HG03135 (cell line): ENCODE measurements at regions not wholly inside any gene's neighbourhood (a gene's known extent, or its start where the extent isn't known, plus 50 kb on each side); places are given as distances from the start of the nearest gene placed in this dataset.

Experiments
- ATAC-seq: cut with Tn5 transposase; IDR thresholded peaks from one replicate; pipeline ENCODE4 v1.9.1; 2021; ENCODE audit warnings: mild to moderate bottlenecking, moderate library complexity; ENCODE audit not compliant: unreplicated experiment

DNA sequence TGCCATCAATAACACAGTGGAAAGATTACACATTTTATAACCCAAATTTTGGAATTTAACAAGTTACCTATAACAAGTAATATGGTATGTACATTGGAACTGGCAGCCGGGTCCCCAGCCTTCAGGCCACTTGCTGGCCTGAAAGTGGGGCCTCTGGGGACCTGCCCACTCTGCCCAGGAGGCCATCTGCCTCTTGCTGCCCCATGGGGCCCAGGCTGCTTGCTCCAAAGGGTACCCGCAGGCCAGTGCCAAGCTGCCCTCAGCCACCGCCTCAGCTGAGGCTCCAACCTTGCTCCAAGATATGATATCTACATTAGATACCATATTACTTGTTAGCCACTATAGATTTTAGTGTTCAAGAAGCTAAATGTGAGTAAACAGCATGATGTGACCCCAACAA, 120.8 kb upstream of the TMEFF2 start:
- no peak for ATAC-seq

DNA sequence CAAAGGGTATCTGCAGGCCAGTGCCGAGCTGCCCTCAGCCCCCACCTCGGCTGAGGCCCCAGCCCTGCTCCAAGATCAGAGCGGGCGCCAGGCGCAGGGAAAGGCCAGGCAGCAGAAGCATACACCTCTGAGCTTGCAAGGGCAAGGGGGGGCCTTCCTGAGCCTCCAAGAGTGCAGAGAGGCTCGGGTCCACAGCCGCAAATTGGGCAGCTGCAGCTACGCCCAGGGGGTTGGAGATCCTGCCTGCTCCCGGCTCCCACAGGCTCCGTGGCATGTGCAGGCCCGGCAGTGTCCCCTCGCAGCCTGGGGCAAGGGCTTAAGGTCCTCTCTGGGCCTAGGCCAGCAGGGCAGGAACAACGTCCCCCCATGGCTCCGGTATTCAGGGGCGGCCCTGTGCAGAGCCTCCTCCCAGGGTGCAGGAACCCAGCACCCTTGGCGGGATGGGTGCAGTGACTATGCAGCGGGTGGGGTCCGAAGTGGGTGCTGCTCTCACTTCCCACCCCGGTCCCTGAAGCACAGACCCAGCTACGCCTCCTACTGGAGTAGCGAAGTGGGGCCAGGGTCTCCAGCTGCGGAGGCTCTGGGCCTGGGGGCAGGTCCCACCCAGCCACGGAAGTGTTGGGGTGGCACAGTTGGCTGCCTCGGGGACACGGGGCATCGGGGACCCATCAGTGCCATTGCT, 120.2 kb upstream of the TMEFF2 start:
- no peak for ATAC-seq

DNA sequence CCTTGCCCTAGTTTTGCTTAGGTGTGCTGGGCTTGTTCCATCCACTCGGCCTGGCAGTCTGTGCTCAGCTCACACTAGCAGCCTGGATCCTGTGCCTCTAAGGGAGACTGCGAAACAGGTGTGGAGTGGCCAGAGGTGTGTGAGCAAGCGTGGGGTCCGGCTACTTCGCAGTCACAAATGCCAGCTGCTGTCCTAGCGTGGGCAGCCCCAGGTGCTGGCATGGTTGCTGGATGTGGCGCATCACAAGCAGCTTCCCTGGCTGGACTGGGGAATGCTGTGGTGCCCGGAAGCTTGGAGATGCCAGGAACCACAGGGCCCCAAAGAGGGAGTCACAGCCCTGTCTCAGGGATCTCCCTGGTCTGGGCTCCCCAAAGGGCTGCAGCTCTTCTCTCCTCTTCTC, 119.0 kb upstream of the TMEFF2 start:
- ATAC-seq: no peak

- ATAC-seq: no peak
Measured at GRCh38 chr2:192311701-192312460, 117.1 kb upstream of the TMEFF2 start.

GRCh38 chr2:192307530-192307929, 112.8 kb upstream of the TMEFF2 start:
- ATAC-seq: no peak

DNA sequence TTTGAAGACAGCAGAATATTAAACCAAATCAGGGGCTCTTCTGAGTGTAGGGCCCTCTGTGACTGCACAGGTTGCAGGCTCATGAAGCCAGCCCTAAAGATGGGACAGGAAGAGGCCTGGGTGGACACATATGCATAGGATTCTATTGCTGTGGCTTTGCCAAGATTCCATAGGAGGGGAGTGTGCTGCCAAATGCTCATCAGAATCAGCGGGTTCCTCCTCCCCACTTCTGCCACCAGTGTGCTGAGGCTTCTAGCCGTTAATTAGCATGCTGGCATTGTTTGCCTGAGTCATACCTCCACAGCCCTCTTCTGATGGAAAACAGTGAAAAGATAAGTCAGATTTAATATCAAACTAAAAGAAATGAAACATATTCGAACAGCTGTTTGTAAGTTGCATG, 103.9 kb upstream of the TMEFF2 start:
- ATAC-seq: no peak

GRCh38 chr2:192292478-192292877, 97.7 kb upstream of the TMEFF2 start:
- no peak for ATAC-seq

- no peak for ATAC-seq
Measured at GRCh38 chr2:192288295-192288694, 93.6 kb upstream of the TMEFF2 start.

DNA sequence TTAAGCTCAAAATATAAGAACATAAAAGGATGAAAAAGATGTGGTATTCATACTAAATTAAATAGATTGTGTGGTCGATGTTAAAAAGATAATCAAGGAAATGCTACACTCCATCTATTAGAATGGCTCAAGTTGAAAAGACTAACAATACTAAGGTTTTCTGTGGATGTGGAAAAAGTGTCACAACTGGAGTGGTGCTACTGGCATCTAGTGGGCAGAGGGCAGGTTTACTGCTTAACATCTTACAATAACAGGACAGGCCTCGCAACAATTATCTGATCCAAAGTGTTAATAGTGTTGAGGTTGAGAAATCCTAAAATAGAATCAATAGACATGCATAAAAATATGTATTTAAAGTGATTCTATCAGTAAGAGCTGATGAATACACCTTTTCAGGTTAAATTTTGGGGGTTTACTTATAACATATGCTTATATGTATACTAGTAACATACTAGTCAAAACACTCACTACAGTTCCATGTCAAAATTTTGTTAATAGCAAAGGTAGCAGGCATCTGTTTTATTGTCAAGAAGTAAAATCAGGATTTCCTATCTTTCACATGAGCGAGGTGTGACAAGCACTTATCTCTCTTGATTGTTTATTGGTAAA, 91.5 kb upstream of the TMEFF2 start:
- no peak for ATAC-seq

DNA sequence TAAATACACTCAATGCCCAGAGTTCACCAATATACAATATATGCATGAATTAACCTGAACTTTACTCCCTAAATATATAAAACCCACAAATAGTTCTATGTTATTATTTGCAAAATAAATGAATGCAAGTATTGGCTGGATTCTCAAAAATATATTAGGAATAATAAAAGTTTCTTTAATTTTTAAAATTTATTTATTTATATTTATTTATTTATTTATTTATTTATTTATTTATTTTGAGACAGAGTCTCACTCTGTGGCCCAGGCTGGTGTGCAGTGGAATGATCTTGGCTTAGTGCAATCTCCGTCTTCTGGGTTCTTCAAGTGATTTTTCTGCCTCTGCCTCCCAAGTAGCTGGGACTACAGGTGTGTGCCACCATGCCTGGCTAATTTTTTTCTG, 88.7 kb upstream of the TMEFF2 start:
- no peak for ATAC-seq

DNA sequence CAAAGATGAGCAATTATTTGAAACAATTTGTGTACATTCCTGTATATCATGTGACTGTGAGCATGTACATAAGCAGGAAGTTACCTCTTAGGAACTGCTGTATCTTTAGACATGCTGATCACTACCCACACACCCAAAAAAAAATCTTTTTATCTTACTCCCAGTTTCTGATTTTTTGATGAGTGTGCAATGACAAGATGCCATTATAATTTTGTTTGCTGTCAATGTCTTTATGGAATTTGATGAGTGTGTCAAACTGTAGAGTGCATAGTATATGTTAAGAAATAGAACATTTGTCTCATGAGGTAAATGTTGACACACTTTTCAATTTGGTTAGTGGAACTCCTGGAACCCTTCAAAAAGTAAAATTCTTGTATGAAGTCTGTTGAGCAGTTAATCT, 84.0 kb upstream of the TMEFF2 start:
- no peak for ATAC-seq

DNA sequence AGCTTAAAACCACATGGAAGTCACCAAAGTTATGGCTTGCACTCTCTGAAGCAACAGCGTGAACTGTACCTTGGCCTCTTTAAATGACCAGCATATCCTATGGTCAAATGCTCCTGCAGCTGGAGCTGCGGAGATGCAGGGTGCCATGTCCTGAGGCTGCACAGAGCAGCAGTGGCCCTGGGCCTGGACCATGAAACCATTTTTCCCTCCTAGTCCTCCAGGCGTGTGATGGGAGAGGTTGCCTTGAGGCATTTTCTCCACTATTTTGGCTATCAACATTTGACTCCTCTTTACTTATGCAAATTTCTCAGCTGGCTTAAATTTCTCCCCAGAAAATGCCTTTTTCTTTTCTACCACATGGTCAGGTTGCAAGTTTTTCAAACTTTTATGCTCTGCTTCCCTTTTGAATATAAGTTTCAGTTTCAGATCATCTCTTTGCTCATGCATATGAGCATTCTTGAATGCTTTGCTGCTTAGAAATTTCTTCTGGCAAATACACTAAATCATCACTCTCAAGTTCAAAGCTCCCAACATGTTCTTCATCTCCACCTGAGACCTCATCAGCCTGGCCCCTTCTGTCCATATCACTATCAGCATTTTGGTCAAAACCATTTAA, 82.9 kb upstream of the TMEFF2 start:
- ATAC-seq: no peak

DNA sequence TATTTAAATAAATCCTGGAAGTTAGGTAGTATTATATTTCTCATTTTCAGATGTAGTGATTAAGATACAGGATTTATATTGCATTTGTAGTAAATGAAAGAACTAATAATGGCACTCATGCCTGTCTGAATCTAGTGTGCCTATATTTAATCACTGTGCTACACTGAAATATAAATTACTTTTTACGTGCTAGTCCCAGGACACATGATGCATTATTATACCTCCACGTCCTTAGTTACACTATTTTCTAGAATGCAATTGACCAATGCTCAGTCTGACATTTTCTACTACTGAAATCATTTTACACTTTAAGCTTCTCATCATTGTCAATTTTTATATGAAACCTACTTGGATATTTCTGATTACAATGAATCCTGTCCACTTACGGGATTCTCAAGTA, 80.9 kb upstream of the TMEFF2 start:
- no peak for ATAC-seq

GRCh38 chr2:192267484-192267883, 72.8 kb upstream of the TMEFF2 start:
- no peak for ATAC-seq

- ATAC-seq: no peak
Measured at GRCh38 chr2:192265751-192266150, 71.0 kb upstream of the TMEFF2 start.

GRCh38 chr2:192254444-192254843, 59.7 kb upstream of the TMEFF2 start:
- ATAC-seq: no peak

DNA sequence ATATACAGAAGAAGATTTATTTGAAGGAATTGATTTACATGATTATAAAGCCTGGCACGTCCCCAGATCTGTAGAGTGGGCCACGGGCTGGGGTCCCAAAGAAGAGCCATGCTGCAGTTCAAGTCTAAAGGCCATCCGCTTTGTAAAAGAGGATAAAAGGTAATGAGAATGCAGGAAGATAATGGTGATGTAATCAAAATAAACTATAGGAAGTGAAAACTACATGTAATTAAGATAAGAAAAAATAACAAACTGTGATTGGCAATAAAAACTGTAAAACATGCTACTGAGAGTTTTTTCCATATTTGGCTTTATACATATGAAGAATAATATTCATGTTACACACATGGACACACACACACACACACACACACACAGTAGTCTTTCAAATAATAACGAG, 59.0 kb upstream of the TMEFF2 start:
- ATAC-seq: no peak

DNA sequence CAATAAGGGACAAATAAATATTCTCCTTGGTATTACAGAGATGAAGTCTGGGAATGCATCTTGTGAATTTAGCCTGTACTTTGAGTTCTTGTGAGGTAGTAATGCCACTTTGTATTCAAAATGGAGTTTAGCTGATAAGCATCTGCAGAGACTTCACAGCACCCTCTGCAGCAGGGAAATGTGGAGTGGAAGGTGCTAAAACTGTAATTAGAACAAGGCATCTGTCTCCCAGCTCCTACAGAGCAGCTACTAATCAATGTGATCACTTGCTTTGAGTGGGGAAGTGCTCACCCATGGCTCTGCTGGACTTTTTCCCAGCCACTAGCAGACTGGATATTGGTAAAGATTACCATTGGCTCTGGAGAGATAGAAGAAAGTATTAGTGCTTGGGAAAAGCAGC, 56.2 kb upstream of the TMEFF2 start:
- no peak for ATAC-seq

GRCh38 chr2:192247456-192247855, 52.7 kb upstream of the TMEFF2 start:
- ATAC-seq: no peak

DNA sequence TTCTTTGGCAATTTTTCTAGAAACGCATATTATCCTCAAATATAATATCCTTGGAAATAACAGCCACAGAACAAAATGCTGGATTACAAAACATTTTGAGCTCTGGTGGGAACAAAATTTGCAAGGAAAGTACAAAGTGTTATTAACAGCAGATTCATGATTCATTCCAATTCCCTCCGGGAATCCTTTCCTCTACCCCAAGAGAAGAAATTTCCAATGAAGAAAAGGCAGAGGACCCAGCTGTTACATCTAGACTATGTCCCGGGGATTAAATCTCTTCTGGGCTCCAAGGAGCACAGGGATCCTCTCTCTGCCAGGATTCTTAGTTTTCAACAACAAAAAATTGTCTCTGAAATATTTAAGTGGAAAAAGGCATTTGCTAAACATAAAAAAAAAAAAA, 51.6 kb upstream of the TMEFF2 start:
- no peak for ATAC-seq

- ATAC-seq: no peak
Measured at GRCh38 chr2:192245329-192245728, 50.6 kb upstream of the TMEFF2 start.
